ENCODE measurements at regions not wholly inside any gene's neighbourhood (a gene's known extent, or its start where the extent isn't known, plus 50 kb on each side); places are given as distances from the start of the nearest gene placed in this dataset.

GRCh38 chr16:26976873-26977272, 89.9 kb upstream of the C16orf82 start:
- Histone ChIP-seq H3K27me3 (replicated peaks; ENCODE audit: insufficient read depth, low read depth, low read length, poor library complexity) (no peaks in the 10 kb centered on the region), H3K27ac (ENCODE audit: low read depth, low read length, poor library complexity, severe bottlenecking) (no peak overlapping the region), H3K4me1 (ENCODE audit: insufficient read depth, low read length, poor library complexity, severe bottlenecking) (no peaks in the 10 kb centered on the region), H3K36me3 (ENCODE audit: insufficient read depth, low read length, poor library complexity, severe bottlenecking) (no peaks in the 10 kb centered on the region), H3K9me3 (ENCODE audit: low read depth, low read length, poor library complexity, severe bottlenecking) (no peaks in the 10 kb centered on the region), H3K4me3 (ENCODE audit: low read depth, low read length, poor library complexity, severe bottlenecking) (no peak overlapping the region)
- no TSS peak for BruUV-seq (replicated peaks)
- no peak for DNase-seq (ENCODE audit: low spot score)
- intact Hi-C loops (cut with micrococcal nuclease; ENCODE audit: unreplicated experiment): no loop called here
- ChIA-PET POLR2A (ENCODE audit: low non-redundant PET) (interaction anchor here (0.5 kb wide), 1 partner anchor 48 kb away, joined by 3 read pairs; no protein-coding TSS in a partner anchor), CTCF (no interaction called here)
- TF ChIP-seq EZH2 (IDR thresholded peaks at IDR 0.05; ENCODE audit: borderline replicate concordance, low read depth, low read length, poor library complexity, severe bottlenecking) (no peak), CTCF (conservative IDR thresholded peaks at IDR 0.05; ENCODE audit: low read depth, low read length) (no peak)

DNA sequence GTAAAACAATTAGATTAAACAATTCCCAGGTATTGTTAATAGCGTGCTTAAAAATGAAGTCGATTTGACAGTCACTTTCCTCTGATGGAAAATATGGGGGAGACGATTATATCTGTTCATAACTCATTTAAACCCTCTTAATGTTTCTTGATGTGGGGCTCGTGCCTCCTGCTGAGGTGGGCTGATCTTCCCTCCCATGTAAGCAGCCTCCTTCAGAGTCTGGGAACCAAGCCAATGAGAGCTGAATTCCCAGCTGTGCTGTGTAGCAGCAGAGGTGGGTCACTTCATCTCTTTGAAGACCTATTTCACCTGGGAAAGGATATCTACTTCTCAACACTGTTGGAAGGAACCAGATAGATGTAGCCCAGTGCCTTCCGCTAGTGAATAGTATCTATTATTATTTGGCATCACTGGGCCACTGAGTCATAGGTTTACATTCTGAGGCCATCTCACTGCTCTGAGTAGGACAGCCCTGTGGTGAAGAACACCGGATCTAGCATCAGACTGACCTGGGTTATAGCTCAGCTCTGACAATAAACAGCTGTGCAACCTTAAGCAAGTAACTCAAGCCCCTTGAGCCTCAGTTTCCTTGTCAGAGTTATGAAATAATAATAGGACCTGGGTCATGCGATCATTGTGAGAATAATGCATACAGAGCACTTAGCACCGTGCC, 85.3 kb upstream of the C16orf82 start:
- no peak for TF ChIP-seq CTCF (conservative IDR thresholded peaks at IDR 0.05; ENCODE audit: low read depth, low read length)
- no peak for TF ChIP-seq EZH2 (IDR thresholded peaks at IDR 0.05; ENCODE audit: borderline replicate concordance, low read depth, low read length, poor library complexity, severe bottlenecking)
- H3K9me3 ChIP-seq (ENCODE audit: low read depth, low read length, poor library complexity, severe bottlenecking): no peaks in the 10 kb centered on the region
- ChIA-PET CTCF (no interaction called here), POLR2A (ENCODE audit: low non-redundant PET) (no interaction called here)
- intact Hi-C loops (cut with micrococcal nuclease; ENCODE audit: unreplicated experiment): no loop called here
- H3K4me3 ChIP-seq (ENCODE audit: low read depth, low read length, poor library complexity, severe bottlenecking): no peak overlapping the region
- H3K36me3 ChIP-seq (ENCODE audit: insufficient read depth, low read length, poor library complexity, severe bottlenecking): no peaks in the 10 kb centered on the region
- no TSS peak for BruUV-seq (replicated peaks)
- no peak overlapping the region for H3K27ac ChIP-seq (ENCODE audit: low read depth, low read length, poor library complexity, severe bottlenecking)
- no peaks in the 10 kb centered on the region for H3K4me1 ChIP-seq (ENCODE audit: insufficient read depth, low read length, poor library complexity, severe bottlenecking)
- peak; percentile 12 for DNase-seq (ENCODE audit: low spot score)
- H3K27me3 ChIP-seq (replicated peaks; ENCODE audit: insufficient read depth, low read depth, low read length, poor library complexity): no peaks in the 10 kb centered on the region

DNA sequence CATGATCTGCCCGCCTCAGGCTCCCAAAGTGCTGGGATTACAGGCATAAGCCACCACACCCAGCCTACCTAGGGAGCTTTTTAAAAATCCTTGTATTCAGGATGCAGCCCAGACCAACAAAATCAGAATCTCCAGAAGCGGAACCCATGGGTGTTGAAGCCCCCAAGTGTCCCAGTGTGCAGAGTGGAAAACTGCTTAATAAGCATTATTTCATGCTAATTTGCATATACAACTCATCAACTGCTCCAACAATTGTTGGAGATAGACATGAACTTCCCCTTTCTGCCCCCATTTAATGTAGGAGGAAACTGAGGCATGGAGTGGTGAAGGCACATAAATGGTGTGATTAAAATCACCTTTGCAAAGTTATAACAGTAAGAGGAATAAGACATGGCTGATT, 84.3 kb upstream of the C16orf82 start:
- ChIA-PET CTCF (no interaction called here), POLR2A (ENCODE audit: low non-redundant PET) (no interaction called here)
- no peaks in the 10 kb centered on the region for H3K27me3 ChIP-seq (replicated peaks; ENCODE audit: insufficient read depth, low read depth, low read length, poor library complexity)
- H3K27ac ChIP-seq (ENCODE audit: low read depth, low read length, poor library complexity, severe bottlenecking): no peak overlapping the region
- DNase-seq (ENCODE audit: low spot score): no peak
- H3K4me3 ChIP-seq (ENCODE audit: low read depth, low read length, poor library complexity, severe bottlenecking): no peak overlapping the region
- no peaks in the 10 kb centered on the region for H3K9me3 ChIP-seq (ENCODE audit: low read depth, low read length, poor library complexity, severe bottlenecking)
- intact Hi-C loops (cut with micrococcal nuclease; ENCODE audit: unreplicated experiment): no loop called here
- no peaks in the 10 kb centered on the region for H3K4me1 ChIP-seq (ENCODE audit: insufficient read depth, low read length, poor library complexity, severe bottlenecking)
- TF ChIP-seq CTCF (conservative IDR thresholded peaks at IDR 0.05; ENCODE audit: low read depth, low read length) (no peak), EZH2 (IDR thresholded peaks at IDR 0.05; ENCODE audit: borderline replicate concordance, low read depth, low read length, poor library complexity, severe bottlenecking) (no peak)
- H3K36me3 ChIP-seq (ENCODE audit: insufficient read depth, low read length, poor library complexity, severe bottlenecking): no peaks in the 10 kb centered on the region
- no TSS peak for BruUV-seq (replicated peaks)
